H1 (cell line): ENCODE measurements at regions not wholly inside any gene's neighbourhood (a gene's known extent, or its start where the extent isn't known, plus 50 kb on each side); places are given as distances from the start of the nearest gene placed in this dataset.

Experiments used
- CTCF ChIA-PET: fragments of 300-600 bp; sonication (Branson Sonifier 250); formaldehyde crosslinking; loops from one replicate; lab custom pipeline; 2021; ENCODE audit not compliant: partially characterized antibody; lab: Charles Lee
- POLR2A ChIA-PET: fragments of 300-600 bp; sonication (Branson Sonifier 250); formaldehyde crosslinking; loops from one replicate; lab custom pipeline; 2021; ENCODE audit warnings: inconsistent platforms; ENCODE audit not compliant: partially characterized antibody; lab: Charles Lee
- DNase-seq, 2 experiments: peaks; one replicate each; pipeline versions ENCODE4 v3.0.0 to v3.0.0-alpha.2; 2010 to 2022; ENCODE audit warnings: low spot score in 2 of 2, low read depth in 1 of 2, mixed read lengths in 1 of 2
- FAIRE-seq: peaks from 2 replicates; lab custom pipeline; 2011; peaks lifted over from hg19 to GRCh38; lab: Jason Lieb, UNC
- H2AFZ ChIP-seq: 2 replicates; pipeline ENCODE4 v1.8.1; 2012; ENCODE audit warnings: low read length, inconsistent platforms
- H2AK5ac ChIP-seq: 2 replicates; pipeline ENCODE4 v1.6.1; 2013; ENCODE audit warnings: low read depth, low read length
- H2BK120ac ChIP-seq: replicated peaks from 2 replicates; pipeline ENCODE3; 2013; ENCODE audit warnings: low read depth, low read length, inconsistent platforms
- H2BK12ac ChIP-seq: 2 replicates; pipeline ENCODE4 v1.6.1; 2013; ENCODE audit warnings: low read depth, low read length
- H2BK15ac ChIP-seq: 2 replicates; pipeline ENCODE4 v1.6.1; 2013; ENCODE audit warnings: low read length
- H2BK20ac ChIP-seq: 2 replicates; pipeline ENCODE4 v1.6.1; 2013; ENCODE audit warnings: low read length
- H2BK5ac ChIP-seq: 2 replicates; pipeline ENCODE4 v1.6.1; 2013; ENCODE audit warnings: low read depth, low read length
- H3K14ac ChIP-seq: 2 replicates; pipeline ENCODE4 v1.6.1; 2013; ENCODE audit warnings: inconsistent platforms; ENCODE audit not compliant: insufficient read length
- H3K18ac ChIP-seq: 2 replicates; pipeline ENCODE4 v1.6.1; 2013; ENCODE audit warnings: low read length; ENCODE audit errors: extremely low read depth
- H3K23ac ChIP-seq: 2 replicates; pipeline ENCODE4 v1.6.1; 2013; ENCODE audit warnings: inconsistent platforms; ENCODE audit not compliant: insufficient read length
- H3K23me2 ChIP-seq: 2 replicates; pipeline ENCODE4 v1.6.1; 2013; ENCODE audit warnings: low read depth, low read length
- H3K27ac ChIP-seq: 2 replicates; pipeline ENCODE4 v1.6.1; 2011; ENCODE audit warnings: low read depth, low read length, inconsistent platforms
- H3K27me3 ChIP-seq, 4 experiments: replicated peaks in 1 of 4; 1 replicate in 1 of 4; 2 replicates in 3 of 4; pipeline versions ENCODE4 v1.6.1 to v1.8.1; 2011 to 2013; ENCODE audit warnings: low read length in 3 of 4, mild to moderate bottlenecking in 3 of 4, inconsistent platforms in 2 of 4, mixed read lengths in 2 of 4, moderate library complexity in 1 of 4; ENCODE audit not compliant: control insufficient read depth in 3 of 4, insufficient read depth in 3 of 4; ENCODE audit errors: extremely low read depth in 1 of 4
- H3K36me3 ChIP-seq, 4 experiments: 2 replicates each; pipeline versions ENCODE4 v1.6.1 to v1.8.1; 2011 to 2013; ENCODE audit warnings: mild to moderate bottlenecking in 4 of 4, low read length in 3 of 4, moderate library complexity in 2 of 4, control low read depth in 1 of 4, inconsistent platforms in 1 of 4; ENCODE audit not compliant: insufficient read depth in 4 of 4, control insufficient read depth in 2 of 4
- H3K4ac ChIP-seq: replicated peaks from 2 replicates; pipeline ENCODE3; 2013; ENCODE audit warnings: low read length, low read depth, mixed read lengths, inconsistent platforms; ENCODE audit not compliant: insufficient read length
- H3K4me1 ChIP-seq, 4 experiments: replicated peaks in 1 of 4; 1 replicate in 1 of 4; 2 replicates in 3 of 4; pipeline versions ENCODE4 v1.6.1 to v1.8.1; 2011 to 2013; ENCODE audit warnings: low read length in 3 of 4, inconsistent platforms in 2 of 4, mixed read lengths in 1 of 4; ENCODE audit not compliant: insufficient read depth in 4 of 4, control insufficient read depth in 3 of 4
- H3K4me2 ChIP-seq, 2 experiments: 2 replicates each; pipeline versions ENCODE4 v1.6.1 to v1.8.1; 2011 to 2013; ENCODE audit warnings: low read depth in 2 of 2, low read length in 2 of 2, control low read depth in 1 of 2, inconsistent platforms in 1 of 2, mild to moderate bottlenecking in 1 of 2; ENCODE audit not compliant: insufficient read depth in 1 of 2
- H3K4me3 ChIP-seq, 4 experiments: fragments of 200-600, 300-600 bp in 1 of 4; sonication (generic), shearing (Covaris generic), sonication (Bioruptor Twin) in 1 of 4; 2 replicates each; pipeline versions ENCODE4 v1.5.1 to v1.8.1; 2011 to 2016; ENCODE audit warnings: low read length in 4 of 4, low read depth in 3 of 4, control low read depth in 2 of 4, inconsistent platforms in 2 of 4, mild to moderate bottlenecking in 2 of 4, mixed read lengths in 1 of 4, moderate library complexity in 1 of 4; ENCODE audit not compliant: insufficient read depth in 2 of 4; ENCODE audit errors: extremely low read depth in 1 of 4
- H3K56ac ChIP-seq: replicated peaks from 2 replicates; pipeline ENCODE3; 2013; ENCODE audit warnings: low read depth, mild to moderate bottlenecking, mixed read lengths, low read length, inconsistent platforms; ENCODE audit not compliant: insufficient read length
- H3K79me1 ChIP-seq: 2 replicates; pipeline ENCODE4 v1.6.1; 2013; ENCODE audit warnings: low read depth, low read length, control low read depth
- H3K79me2 ChIP-seq, 2 experiments: 2 replicates each; pipeline versions ENCODE4 v1.6.1 to v1.8.1; 2012 to 2013; ENCODE audit warnings: low read length in 2 of 2, mild to moderate bottlenecking in 2 of 2, inconsistent platforms in 1 of 2; ENCODE audit not compliant: insufficient read depth in 2 of 2, control insufficient read depth in 1 of 2
- H3K9ac ChIP-seq, 4 experiments: replicated peaks in 1 of 4; 1 replicate in 1 of 4; 2 replicates in 3 of 4; pipeline versions ENCODE4 v1.6.1 to v1.8.1; 2011 to 2013; ENCODE audit warnings: low read depth in 3 of 4, low read length in 3 of 4, control low read depth in 2 of 4, mild to moderate bottlenecking in 2 of 4, moderate library complexity in 2 of 4, inconsistent platforms in 1 of 4; ENCODE audit errors: extremely low read depth in 1 of 4
- H3K9me3 ChIP-seq, 2 experiments: 2 replicates each; pipeline versions ENCODE4 v1.6.1 to v1.8.1; 2012 to 2013; ENCODE audit warnings: mild to moderate bottlenecking in 2 of 2, moderate library complexity in 2 of 2, control low read depth in 1 of 2, inconsistent platforms in 1 of 2, low read depth in 1 of 2, low read length in 1 of 2, mixed read lengths in 1 of 2; ENCODE audit not compliant: insufficient read depth in 2 of 2
- H4K20me1 ChIP-seq, 2 experiments: replicated peaks in 1 of 2; 2 replicates each; pipeline versions ENCODE3 to v1.8.1; 2011 to 2013; ENCODE audit warnings: inconsistent platforms in 2 of 2, low read length in 2 of 2, mild to moderate bottlenecking in 1 of 2; ENCODE audit not compliant: insufficient read depth in 2 of 2, control insufficient read depth in 1 of 2
- H4K5ac ChIP-seq: 2 replicates; pipeline ENCODE4 v1.6.1; 2013; ENCODE audit warnings: low read length, low read depth, mixed read lengths, inconsistent platforms; ENCODE audit not compliant: insufficient read length
- H4K8ac ChIP-seq: 2 replicates; pipeline ENCODE4 v1.8.0; 2013; ENCODE audit warnings: mild to moderate bottlenecking, moderate library complexity, low read length, inconsistent platforms; ENCODE audit not compliant: insufficient read depth; ENCODE audit errors: extremely low read depth
- H4K91ac ChIP-seq: replicated peaks from 2 replicates; pipeline ENCODE3; 2013; ENCODE audit warnings: low read length, mixed read lengths, inconsistent platforms; ENCODE audit not compliant: insufficient read length
- ASH2L ChIP-seq: fragments of 200-600, 300-600 bp; sonication (generic); IDR thresholded peaks from one replicate; pipeline ENCODE4 v1.7.1; 2017; ENCODE audit warnings: low read length
- BCL11A ChIP-seq, 2 experiments: IDR thresholded peaks; one replicate each; pipeline ENCODE4 v1.6.1; 2011; ENCODE audit warnings: low read depth in 2 of 2, low read length in 2 of 2, mild to moderate bottlenecking in 2 of 2
- CBX5 ChIP-seq: fragments of 300-800, 300-1000 bp; sonication (generic); IDR thresholded peaks from 2 replicates; pipeline ENCODE4 v1.7.1; 2016; ENCODE audit warnings: antibody characterized with exemption, low read length, low read depth
- CBX8 ChIP-seq: fragments of 300-800, 300-1000 bp; sonication (generic); IDR thresholded peaks from 2 replicates; pipeline ENCODE4 v1.7.1; 2016; ENCODE audit warnings: low read depth, low read length, borderline replicate concordance
- CREB1 ChIP-seq: IDR thresholded peaks from 2 replicates; pipeline ENCODE4 v1.6.1; 2012; ENCODE audit warnings: inconsistent platforms
- GTF2F1 ChIP-seq: IDR thresholded peaks from 2 replicates; pipeline ENCODE4 v1.6.1; 2012; ENCODE audit warnings: low read depth, low read length, improper control_type of control experiment, borderline replicate concordance
- JUN ChIP-seq: IDR thresholded peaks from 2 replicates; pipeline ENCODE4 v1.6.1; 2011; ENCODE audit warnings: low read depth, mild to moderate bottlenecking, improper control_type of control experiment, low read length
- JUND ChIP-seq: IDR thresholded peaks from 2 replicates; pipeline ENCODE4 v1.6.1; 2011; ENCODE audit warnings: mild to moderate bottlenecking, improper control_type of control experiment, low read length
- NRF1 ChIP-seq: IDR thresholded peaks from 2 replicates; pipeline ENCODE4 v1.6.1; 2011; ENCODE audit warnings: mild to moderate bottlenecking, low read depth, low read length, improper control_type of control experiment
- POLR2AphosphoS5 ChIP-seq: IDR thresholded peaks from 2 replicates; pipeline ENCODE4 v1.6.1; 2011; ENCODE audit warnings: low read depth, low read length
- RNF2 ChIP-seq: fragments of 200-900, 300-1000 bp; sonication (generic); IDR thresholded peaks from 2 replicates; pipeline ENCODE4 v1.7.1; 2016; ENCODE audit warnings: borderline replicate concordance, low read depth, mild to moderate bottlenecking, antibody characterized with exemption, low read length; ENCODE audit not compliant: poor library complexity, severe bottlenecking; ENCODE audit errors: missing control alignments
- SIN3A ChIP-seq, 2 experiments: IDR thresholded peaks in 1 of 2; conservative IDR thresholded peaks in 1 of 2; 2 replicates each; pipeline ENCODE4 v1.6.1; 2011 to 2012; ENCODE audit warnings: low read length in 2 of 2, improper control_type of control experiment in 1 of 2, low read depth in 1 of 2, mild to moderate bottlenecking in 1 of 2
- SIX5 ChIP-seq: IDR thresholded peaks from 2 replicates; pipeline ENCODE4 v1.6.1; 2011; ENCODE audit warnings: mild to moderate bottlenecking, low read depth, low read length
- SP4 ChIP-seq: IDR thresholded peaks from 2 replicates; pipeline ENCODE4 v1.6.1; 2012; ENCODE audit warnings: low read length, inconsistent platforms
- TBP ChIP-seq: IDR thresholded peaks from 2 replicates; pipeline ENCODE4 v1.6.1; 2011; ENCODE audit warnings: low read depth, low read length, improper control_type of control experiment
- TCF12 ChIP-seq: IDR thresholded peaks from 2 replicates; pipeline ENCODE4 v1.6.1; 2011; ENCODE audit warnings: low read depth, mild to moderate bottlenecking, low read length
- ZNF274 ChIP-seq: IDR thresholded peaks from 2 replicates; pipeline ENCODE4 v1.7.0; 2012; ENCODE audit warnings: low read length, borderline replicate concordance; ENCODE audit errors: extremely low read depth
- WGBS, 2 experiments: shearing (Covaris generic) in 1 of 2; methylation state at CpG; one replicate each; pipeline versions ENCODE4 v1.1.6 to v1.1.7; 2013 to 2015; ENCODE audit warnings: low lambda C conversion rate in 2 of 2, mixed read lengths in 2 of 2, inconsistent platforms in 1 of 2, low coverage in 1 of 2, missing lambda C conversion rate in 1 of 2; ENCODE audit not compliant: insufficient replicate concordance in 2 of 2, insufficient coverage in 1 of 2, insufficient read length in 1 of 2; ENCODE audit errors: extremely low coverage in 1 of 2, missing lambda C conversion rate in 1 of 2; 5-methylcytosine and 5-hydroxymethylcytosine counted together

DNA sequence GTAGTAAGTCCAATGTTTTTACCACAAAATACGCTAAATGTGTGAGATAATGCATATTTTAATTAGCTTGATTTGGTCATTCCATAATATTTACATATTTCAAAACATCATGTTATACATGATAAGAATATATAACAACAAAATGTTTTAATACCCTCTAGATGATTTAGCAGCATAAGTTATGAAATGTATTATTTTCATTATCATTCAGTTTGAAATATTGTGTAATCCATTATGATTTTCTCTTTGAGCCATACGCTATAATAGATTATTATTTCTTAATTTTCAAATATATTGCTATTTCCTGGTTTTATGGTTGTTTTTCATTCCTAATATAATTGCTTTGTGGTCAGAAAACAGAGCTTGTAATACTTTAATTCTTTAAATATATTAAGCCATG is 163.3 kb upstream of the KCNQ5 start:
- H2BK20ac ChIP-seq = no peak overlapping the region
- TF ChIP-seq JUN = no peak
- TF ChIP-seq RNF2 = no peak
- TF ChIP-seq JUND = no peak
- TF ChIP-seq NRF1 = no peak
- no peak for TF ChIP-seq GTF2F1
- no peak for TF ChIP-seq CBX8
- no peak for TF ChIP-seq CBX5
- no peak for TF ChIP-seq TCF12
- no peak for TF ChIP-seq SIN3A (conservative IDR thresholded peaks at IDR 0.05 in 1 of 2, IDR thresholded peaks at IDR 0.05 in 1 of 2; ENCODE audit: low read depth in 1 of 2, low read length in 2 of 2)
- TF ChIP-seq BCL11A (IDR thresholded peaks at IDR 0.05; ENCODE audit: low read depth in 2 of 2, low read length in 2 of 2) = no peak
- TF ChIP-seq POLR2AphosphoS5 = no peak
- no peak for TF ChIP-seq TBP
- no peak for TF ChIP-seq SP4
- TF ChIP-seq CREB1 = no peak
- no peak for TF ChIP-seq ASH2L
- no peak for TF ChIP-seq ZNF274
- no peak for TF ChIP-seq SIX5

More for the DNA sequence above, 163.3 kb upstream of the KCNQ5 start:
- Histone ChIP-seq H3K4me3 (no peak overlapping the region), H3K14ac (no peak overlapping the region), H4K91ac (no peak overlapping the region), H3K27me3 (no peaks in the 10 kb centered on the region), H3K9me3 (no peaks in the 10 kb centered on the region), H3K18ac (no peak overlapping the region), H2BK15ac (no peak overlapping the region), H3K23me2 (no peaks in the 10 kb centered on the region), H2BK5ac (no peak overlapping the region), H3K4me2 (no peak overlapping the region), H2BK12ac (no peak overlapping the region), H4K20me1 (no peaks in the 10 kb centered on the region), H4K5ac (no peak overlapping the region), H3K4ac (no peak overlapping the region), H3K27ac (no peak overlapping the region), H3K56ac (no peak overlapping the region), H3K79me2 (no peaks in the 10 kb centered on the region), H2BK120ac (no peak overlapping the region), H2AFZ (no peak overlapping the region), H3K36me3 (no peaks in the 10 kb centered on the region), H3K4me1 (no peaks in the 10 kb centered on the region), H4K8ac (no peak overlapping the region), H3K23ac (no peak overlapping the region), H3K9ac (no peak overlapping the region), H3K79me1 (no peaks in the 10 kb centered on the region), H2AK5ac (no peak overlapping the region)
- DNase-seq (no peak), FAIRE-seq (no peak)
- CTCF ChIA-PET = no interaction called here
- POLR2A ChIA-PET = no interaction called here
- 94% methylated on average over 2 of the region's 2 CpGs; no CpG with 5 or more reads in 1 of the 2 experiments for WGBS, 2 experiments
